WTC11 (cell line): ENCODE measurements at regions not wholly inside any gene's neighbourhood (a gene's known extent, or its start where the extent isn't known, plus 50 kb on each side); places are given as distances from the start of the nearest gene placed in this dataset.

Experiments
- ATAC-seq: fragments of 200-7000 bp; cut with Tn5 transposase; 2 replicates; pipeline ENCODE4 v1.10.0; 2021; ENCODE audit warnings: mild to moderate bottlenecking, moderate library complexity
- CTCF ChIA-PET: fragments of 300-600 bp; sonication (Branson Sonifier 250); formaldehyde crosslinking; loops from one replicate; lab custom pipeline; 2021; ENCODE audit warnings: antibody characterized with exemption; lab: Charles Lee
- POLR2A ChIA-PET: fragments of 350-600 bp; sonication (Branson Sonifier 250); formaldehyde crosslinking; loops from one replicate; lab custom pipeline; 2021; ENCODE audit warnings: antibody characterized with exemption; lab: Charles Lee
- DNase-seq: peaks from one replicate; pipeline ENCODE4 v3.0.0; 2021; ENCODE audit warnings: low spot score
- H3K27ac Mint-ChIP-seq: 2 replicates; pipeline ENCODE4 v1.8.0; 2021; ENCODE audit warnings: mixed read lengths
- H3K27me3 Mint-ChIP-seq: 2 replicates; pipeline ENCODE4 v1.8.0; 2021; ENCODE audit warnings: low read depth, mild to moderate bottlenecking, moderate library complexity, mixed read lengths
- H3K36me3 Mint-ChIP-seq: 2 replicates; pipeline ENCODE4 v1.8.0; 2021; ENCODE audit warnings: mixed read lengths
- H3K4me1 Mint-ChIP-seq: 2 replicates; pipeline ENCODE4 v1.8.0; 2022; ENCODE audit warnings: mixed read lengths
- H3K4me3 Mint-ChIP-seq: 2 replicates; pipeline ENCODE4 v1.8.0; 2021; ENCODE audit warnings: mild to moderate bottlenecking, moderate library complexity, mixed read lengths
- H3K9me3 Mint-ChIP-seq: 2 replicates; pipeline ENCODE4 v1.8.0; 2021; ENCODE audit warnings: mixed read lengths
- EMX1 ChIP-seq: fragments of 250-450 bp; sonication (Bioruptor Pico); IDR thresholded peaks from 2 replicates; pipeline ENCODE4 v1.8.0; 2021; ENCODE audit warnings: mild to moderate bottlenecking
- FOXJ3 ChIP-seq: sonication (generic); formaldehyde crosslinking; IDR thresholded peaks from 2 replicates; pipeline ENCODE4 v1.9.0; 2021; ENCODE audit warnings: missing genetic modification reagents, mild to moderate bottlenecking, borderline replicate concordance
- FOXK1 ChIP-seq: sonication (generic); formaldehyde crosslinking; IDR thresholded peaks from 2 replicates; pipeline ENCODE4 v1.8.0; 2022; ENCODE audit warnings: mild to moderate bottlenecking, moderate library complexity, missing genetic modification reagents
- TCF7 ChIP-seq: sonication (generic); formaldehyde crosslinking; IDR thresholded peaks from 2 replicates; pipeline ENCODE4 v1.8.0; 2022; ENCODE audit warnings: mild to moderate bottlenecking, low read depth, missing genetic modification reagents, moderate library complexity
- TF ChIP-seq, protein P1 (sequence below): sonication (generic); formaldehyde crosslinking; IDR thresholded peaks from 2 replicates; pipeline ENCODE4 v1.8.1; 2022; ENCODE audit warnings: low read depth, missing genetic modification reagents, borderline replicate concordance
- TF ChIP-seq, protein P2 (sequence below): sonication (generic); formaldehyde crosslinking; IDR thresholded peaks from 2 replicates; pipeline ENCODE4 v1.8.0; 2023; ENCODE audit warnings: mild to moderate bottlenecking, missing genetic modification reagents
- TF ChIP-seq, protein P3 (sequence below): sonication (generic); formaldehyde crosslinking; IDR thresholded peaks from 2 replicates; pipeline ENCODE4 v1.8.1; 2022; ENCODE audit warnings: mild to moderate bottlenecking, missing genetic modification reagents, moderate library complexity, borderline replicate concordance
- TF ChIP-seq, protein P4 (sequence below): sonication (generic); formaldehyde crosslinking; IDR thresholded peaks from 2 replicates; pipeline ENCODE4 v1.8.0; 2022; ENCODE audit warnings: mild to moderate bottlenecking, missing genetic modification reagents
- TF ChIP-seq, protein P5 (sequence below): sonication (generic); formaldehyde crosslinking; conservative IDR thresholded peaks from 2 replicates; pipeline ENCODE4 v1.8.1; 2023; ENCODE audit warnings: mild to moderate bottlenecking, low read depth, missing genetic modification reagents, moderate library complexity
- TF ChIP-seq, protein P6 (sequence below): sonication (generic); formaldehyde crosslinking; IDR thresholded peaks from 2 replicates; pipeline ENCODE4 v1.8.1; 2022; ENCODE audit warnings: missing genetic modification reagents, borderline replicate concordance
- TF ChIP-seq, protein P7 (sequence below): sonication (generic); formaldehyde crosslinking; IDR thresholded peaks from 2 replicates; pipeline ENCODE4 v1.8.1; 2023; ENCODE audit warnings: mild to moderate bottlenecking, missing genetic modification reagents
- TF ChIP-seq, protein P8 (sequence below): sonication (generic); formaldehyde crosslinking; IDR thresholded peaks from 2 replicates; pipeline ENCODE4 v1.8.1; 2023; ENCODE audit warnings: mild to moderate bottlenecking, missing genetic modification reagents
- TF ChIP-seq, protein P9 (sequence below): sonication (generic); formaldehyde crosslinking; IDR thresholded peaks from 2 replicates; pipeline ENCODE4 v1.8.0; 2022; ENCODE audit warnings: mild to moderate bottlenecking, missing genetic modification reagents

DNA sequence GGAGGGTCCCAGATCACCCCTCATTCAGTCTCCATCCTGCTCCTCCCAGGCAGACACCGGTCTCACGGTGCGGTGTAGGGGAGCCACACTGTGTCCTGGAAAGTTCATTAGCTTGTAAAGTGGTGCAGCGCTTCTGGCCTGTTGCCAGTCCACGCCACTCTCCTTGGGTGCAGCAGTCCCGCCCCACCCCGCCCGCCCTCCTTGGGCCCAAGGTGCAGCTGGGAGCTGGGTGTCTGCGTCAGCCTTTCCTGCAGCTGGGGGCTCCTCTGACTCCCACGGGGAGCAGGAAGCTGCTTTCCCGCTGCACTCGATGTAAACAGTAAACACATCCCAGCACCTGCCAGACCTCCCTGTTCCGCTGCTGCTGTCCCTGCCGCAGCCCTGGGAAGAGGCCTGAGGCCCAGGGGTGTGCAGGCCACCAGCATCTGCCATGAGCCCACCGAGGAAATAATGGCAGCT is 53.8 kb upstream of the ASB18 start:
- CTCF ChIA-PET = interaction anchor here (1.0 to 1.4 kb wide), 2 partner anchors 8 to 200 kb away, joined by 3 to 4 read pairs; no protein-coding TSS in a partner anchor
- DNase-seq = no peak
- POLR2A ChIA-PET = no interaction called here
- H3K4me3 Mint-ChIP-seq = no peak overlapping the region
- H3K27ac Mint-ChIP-seq = no peak overlapping the region
- peaks cover 18% of the 10 kb centered on the region for H3K9me3 Mint-ChIP-seq
- peaks cover 11% of the 10 kb centered on the region for H3K36me3 Mint-ChIP-seq
- TF ChIP-seq, protein P1, sequence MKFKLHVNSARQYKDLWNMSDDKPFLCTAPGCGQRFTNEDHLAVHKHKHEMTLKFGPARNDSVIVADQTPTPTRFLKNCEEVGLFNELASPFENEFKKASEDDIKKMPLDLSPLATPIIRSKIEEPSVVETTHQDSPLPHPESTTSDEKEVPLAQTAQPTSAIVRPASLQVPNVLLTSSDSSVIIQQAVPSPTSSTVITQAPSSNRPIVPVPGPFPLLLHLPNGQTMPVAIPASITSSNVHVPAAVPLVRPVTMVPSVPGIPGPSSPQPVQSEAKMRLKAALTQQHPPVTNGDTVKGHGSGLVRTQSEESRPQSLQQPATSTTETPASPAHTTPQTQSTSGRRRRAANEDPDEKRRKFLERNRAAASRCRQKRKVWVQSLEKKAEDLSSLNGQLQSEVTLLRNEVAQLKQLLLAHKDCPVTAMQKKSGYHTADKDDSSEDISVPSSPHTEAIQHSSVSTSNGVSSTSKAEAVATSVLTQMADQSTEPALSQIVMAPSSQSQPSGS (CRISPR knock-in tag) = no peak
- no peak for TF ChIP-seq FOXK1 (CRISPR knock-in tag)
- TF ChIP-seq, protein P2, sequence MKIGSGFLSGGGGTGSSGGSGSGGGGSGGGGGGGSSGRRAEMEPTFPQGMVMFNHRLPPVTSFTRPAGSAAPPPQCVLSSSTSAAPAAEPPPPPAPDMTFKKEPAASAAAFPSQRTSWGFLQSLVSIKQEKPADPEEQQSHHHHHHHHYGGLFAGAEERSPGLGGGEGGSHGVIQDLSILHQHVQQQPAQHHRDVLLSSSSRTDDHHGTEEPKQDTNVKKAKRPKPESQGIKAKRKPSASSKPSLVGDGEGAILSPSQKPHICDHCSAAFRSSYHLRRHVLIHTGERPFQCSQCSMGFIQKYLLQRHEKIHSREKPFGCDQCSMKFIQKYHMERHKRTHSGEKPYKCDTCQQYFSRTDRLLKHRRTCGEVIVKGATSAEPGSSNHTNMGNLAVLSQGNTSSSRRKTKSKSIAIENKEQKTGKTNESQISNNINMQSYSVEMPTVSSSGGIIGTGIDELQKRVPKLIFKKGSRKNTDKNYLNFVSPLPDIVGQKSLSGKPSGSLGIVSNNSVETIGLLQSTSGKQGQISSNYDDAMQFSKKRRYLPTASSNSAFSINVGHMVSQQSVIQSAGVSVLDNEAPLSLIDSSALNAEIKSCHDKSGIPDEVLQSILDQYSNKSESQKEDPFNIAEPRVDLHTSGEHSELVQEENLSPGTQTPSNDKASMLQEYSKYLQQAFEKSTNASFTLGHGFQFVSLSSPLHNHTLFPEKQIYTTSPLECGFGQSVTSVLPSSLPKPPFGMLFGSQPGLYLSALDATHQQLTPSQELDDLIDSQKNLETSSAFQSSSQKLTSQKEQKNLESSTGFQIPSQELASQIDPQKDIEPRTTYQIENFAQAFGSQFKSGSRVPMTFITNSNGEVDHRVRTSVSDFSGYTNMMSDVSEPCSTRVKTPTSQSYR = no peak
- TF ChIP-seq, protein P3, sequence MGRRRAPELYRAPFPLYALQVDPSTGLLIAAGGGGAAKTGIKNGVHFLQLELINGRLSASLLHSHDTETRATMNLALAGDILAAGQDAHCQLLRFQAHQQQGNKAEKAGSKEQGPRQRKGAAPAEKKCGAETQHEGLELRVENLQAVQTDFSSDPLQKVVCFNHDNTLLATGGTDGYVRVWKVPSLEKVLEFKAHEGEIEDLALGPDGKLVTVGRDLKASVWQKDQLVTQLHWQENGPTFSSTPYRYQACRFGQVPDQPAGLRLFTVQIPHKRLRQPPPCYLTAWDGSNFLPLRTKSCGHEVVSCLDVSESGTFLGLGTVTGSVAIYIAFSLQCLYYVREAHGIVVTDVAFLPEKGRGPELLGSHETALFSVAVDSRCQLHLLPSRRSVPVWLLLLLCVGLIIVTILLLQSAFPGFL (CRISPR knock-in tag) = no peak
- TF ChIP-seq, protein P4, sequence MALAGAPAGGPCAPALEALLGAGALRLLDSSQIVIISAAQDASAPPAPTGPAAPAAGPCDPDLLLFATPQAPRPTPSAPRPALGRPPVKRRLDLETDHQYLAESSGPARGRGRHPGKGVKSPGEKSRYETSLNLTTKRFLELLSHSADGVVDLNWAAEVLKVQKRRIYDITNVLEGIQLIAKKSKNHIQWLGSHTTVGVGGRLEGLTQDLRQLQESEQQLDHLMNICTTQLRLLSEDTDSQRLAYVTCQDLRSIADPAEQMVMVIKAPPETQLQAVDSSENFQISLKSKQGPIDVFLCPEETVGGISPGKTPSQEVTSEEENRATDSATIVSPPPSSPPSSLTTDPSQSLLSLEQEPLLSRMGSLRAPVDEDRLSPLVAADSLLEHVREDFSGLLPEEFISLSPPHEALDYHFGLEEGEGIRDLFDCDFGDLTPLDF (CRISPR knock-in tag) = no peak
- TF ChIP-seq, protein P5, sequence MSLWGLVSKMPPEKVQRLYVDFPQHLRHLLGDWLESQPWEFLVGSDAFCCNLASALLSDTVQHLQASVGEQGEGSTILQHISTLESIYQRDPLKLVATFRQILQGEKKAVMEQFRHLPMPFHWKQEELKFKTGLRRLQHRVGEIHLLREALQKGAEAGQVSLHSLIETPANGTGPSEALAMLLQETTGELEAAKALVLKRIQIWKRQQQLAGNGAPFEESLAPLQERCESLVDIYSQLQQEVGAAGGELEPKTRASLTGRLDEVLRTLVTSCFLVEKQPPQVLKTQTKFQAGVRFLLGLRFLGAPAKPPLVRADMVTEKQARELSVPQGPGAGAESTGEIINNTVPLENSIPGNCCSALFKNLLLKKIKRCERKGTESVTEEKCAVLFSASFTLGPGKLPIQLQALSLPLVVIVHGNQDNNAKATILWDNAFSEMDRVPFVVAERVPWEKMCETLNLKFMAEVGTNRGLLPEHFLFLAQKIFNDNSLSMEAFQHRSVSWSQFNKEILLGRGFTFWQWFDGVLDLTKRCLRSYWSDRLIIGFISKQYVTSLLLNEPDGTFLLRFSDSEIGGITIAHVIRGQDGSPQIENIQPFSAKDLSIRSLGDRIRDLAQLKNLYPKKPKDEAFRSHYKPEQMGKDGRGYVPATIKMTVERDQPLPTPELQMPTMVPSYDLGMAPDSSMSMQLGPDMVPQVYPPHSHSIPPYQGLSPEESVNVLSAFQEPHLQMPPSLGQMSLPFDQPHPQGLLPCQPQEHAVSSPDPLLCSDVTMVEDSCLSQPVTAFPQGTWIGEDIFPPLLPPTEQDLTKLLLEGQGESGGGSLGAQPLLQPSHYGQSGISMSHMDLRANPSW (CRISPR knock-in tag) = no peak
- no peak for TF ChIP-seq EMX1
- TF ChIP-seq TCF7 (CRISPR knock-in tag) = no peak
- TF ChIP-seq, protein P6, sequence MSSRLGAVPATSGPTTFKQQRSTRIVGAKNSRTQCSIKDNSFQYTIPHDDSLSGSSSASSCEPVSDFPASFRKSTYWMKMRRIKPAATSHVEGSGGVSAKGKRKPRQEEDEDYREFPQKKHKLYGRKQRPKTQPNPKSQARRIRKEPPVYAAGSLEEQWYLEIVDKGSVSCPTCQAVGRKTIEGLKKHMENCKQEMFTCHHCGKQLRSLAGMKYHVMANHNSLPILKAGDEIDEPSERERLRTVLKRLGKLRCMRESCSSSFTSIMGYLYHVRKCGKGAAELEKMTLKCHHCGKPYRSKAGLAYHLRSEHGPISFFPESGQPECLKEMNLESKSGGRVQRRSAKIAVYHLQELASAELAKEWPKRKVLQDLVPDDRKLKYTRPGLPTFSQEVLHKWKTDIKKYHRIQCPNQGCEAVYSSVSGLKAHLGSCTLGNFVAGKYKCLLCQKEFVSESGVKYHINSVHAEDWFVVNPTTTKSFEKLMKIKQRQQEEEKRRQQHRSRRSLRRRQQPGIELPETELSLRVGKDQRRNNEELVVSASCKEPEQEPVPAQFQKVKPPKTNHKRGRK (CRISPR knock-in tag) = no peak
- TF ChIP-seq, protein P7, sequence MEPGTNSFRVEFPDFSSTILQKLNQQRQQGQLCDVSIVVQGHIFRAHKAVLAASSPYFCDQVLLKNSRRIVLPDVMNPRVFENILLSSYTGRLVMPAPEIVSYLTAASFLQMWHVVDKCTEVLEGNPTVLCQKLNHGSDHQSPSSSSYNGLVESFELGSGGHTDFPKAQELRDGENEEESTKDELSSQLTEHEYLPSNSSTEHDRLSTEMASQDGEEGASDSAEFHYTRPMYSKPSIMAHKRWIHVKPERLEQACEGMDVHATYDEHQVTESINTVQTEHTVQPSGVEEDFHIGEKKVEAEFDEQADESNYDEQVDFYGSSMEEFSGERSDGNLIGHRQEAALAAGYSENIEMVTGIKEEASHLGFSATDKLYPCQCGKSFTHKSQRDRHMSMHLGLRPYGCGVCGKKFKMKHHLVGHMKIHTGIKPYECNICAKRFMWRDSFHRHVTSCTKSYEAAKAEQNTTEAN (CRISPR knock-in tag) = no peak
- no peak for TF ChIP-seq FOXJ3 (CRISPR knock-in tag)
- TF ChIP-seq, protein P8, sequence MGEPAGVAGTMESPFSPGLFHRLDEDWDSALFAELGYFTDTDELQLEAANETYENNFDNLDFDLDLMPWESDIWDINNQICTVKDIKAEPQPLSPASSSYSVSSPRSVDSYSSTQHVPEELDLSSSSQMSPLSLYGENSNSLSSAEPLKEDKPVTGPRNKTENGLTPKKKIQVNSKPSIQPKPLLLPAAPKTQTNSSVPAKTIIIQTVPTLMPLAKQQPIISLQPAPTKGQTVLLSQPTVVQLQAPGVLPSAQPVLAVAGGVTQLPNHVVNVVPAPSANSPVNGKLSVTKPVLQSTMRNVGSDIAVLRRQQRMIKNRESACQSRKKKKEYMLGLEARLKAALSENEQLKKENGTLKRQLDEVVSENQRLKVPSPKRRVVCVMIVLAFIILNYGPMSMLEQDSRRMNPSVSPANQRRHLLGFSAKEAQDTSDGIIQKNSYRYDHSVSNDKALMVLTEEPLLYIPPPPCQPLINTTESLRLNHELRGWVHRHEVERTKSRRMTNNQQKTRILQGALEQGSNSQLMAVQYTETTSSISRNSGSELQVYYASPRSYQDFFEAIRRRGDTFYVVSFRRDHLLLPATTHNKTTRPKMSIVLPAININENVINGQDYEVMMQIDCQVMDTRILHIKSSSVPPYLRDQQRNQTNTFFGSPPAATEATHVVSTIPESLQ (CRISPR knock-in tag) = no peak
- TF ChIP-seq, protein P9, sequence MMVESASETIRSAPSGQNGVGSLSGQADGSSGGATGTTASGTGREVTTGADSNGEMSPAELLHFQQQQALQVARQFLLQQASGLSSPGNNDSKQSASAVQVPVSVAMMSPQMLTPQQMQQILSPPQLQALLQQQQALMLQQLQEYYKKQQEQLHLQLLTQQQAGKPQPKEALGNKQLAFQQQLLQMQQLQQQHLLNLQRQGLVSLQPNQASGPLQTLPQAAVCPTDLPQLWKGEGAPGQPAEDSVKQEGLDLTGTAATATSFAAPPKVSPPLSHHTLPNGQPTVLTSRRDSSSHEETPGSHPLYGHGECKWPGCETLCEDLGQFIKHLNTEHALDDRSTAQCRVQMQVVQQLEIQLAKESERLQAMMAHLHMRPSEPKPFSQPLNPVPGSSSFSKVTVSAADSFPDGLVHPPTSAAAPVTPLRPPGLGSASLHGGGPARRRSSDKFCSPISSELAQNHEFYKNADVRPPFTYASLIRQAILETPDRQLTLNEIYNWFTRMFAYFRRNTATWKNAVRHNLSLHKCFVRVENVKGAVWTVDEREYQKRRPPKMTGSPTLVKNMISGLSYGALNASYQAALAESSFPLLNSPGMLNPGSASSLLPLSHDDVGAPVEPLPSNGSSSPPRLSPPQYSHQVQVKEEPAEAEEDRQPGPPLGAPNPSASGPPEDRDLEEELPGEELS (CRISPR knock-in tag) = no peak
- TF ChIP-seq, all 79 proteins: peak for 0
- no peak for ATAC-seq
- Mint-ChIP-seq H3K27me3 (peaks cover 3% of the 10 kb centered on the region), H3K4me1 (no peaks in the 10 kb centered on the region)
